Neuron (in vitro differentiated cells): ENCODE measurements at regions not wholly inside any gene's neighbourhood (a gene's known extent, or its start where the extent isn't known, plus 50 kb on each side); places are given as distances from the start of the nearest gene placed in this dataset.
"Not testable (repeated sequence)": the region's sequence is repeated elsewhere in the genome, so short reads cannot be mapped to it uniquely, and the experiment has no call there.

Source experiments
- H2AFZ ChIP-seq: one replicate; pipeline ENCODE4 v1.6.1; 2013; ENCODE audit warnings: low read depth, mild to moderate bottlenecking, inconsistent platforms, low read length, moderate library complexity
- H3K27me3 ChIP-seq: one replicate; pipeline ENCODE4 v1.6.1; 2013; ENCODE audit warnings: low read length; ENCODE audit not compliant: insufficient read depth
- H3K36me3 ChIP-seq: one replicate; pipeline ENCODE4 v1.6.1; 2013; ENCODE audit warnings: low read length; ENCODE audit not compliant: insufficient read depth
- H3K4me1 ChIP-seq: one replicate; pipeline ENCODE4 v1.6.1; 2013; ENCODE audit warnings: low read length; ENCODE audit not compliant: insufficient read depth
- H3K4me3 ChIP-seq: 2 replicates; pipeline ENCODE4 v1.5.1; 2013; ENCODE audit warnings: mild to moderate bottlenecking, low read length, moderate library complexity
- H3K9me3 ChIP-seq: one replicate; pipeline ENCODE4 v1.6.1; 2013; ENCODE audit warnings: low read length

- no peaks in the 10 kb centered on the region for H3K36me3 ChIP-seq
Measured at GRCh38 chr1:230569201-230569600, 73.1 kb upstream of the COG2 start.

DNA sequence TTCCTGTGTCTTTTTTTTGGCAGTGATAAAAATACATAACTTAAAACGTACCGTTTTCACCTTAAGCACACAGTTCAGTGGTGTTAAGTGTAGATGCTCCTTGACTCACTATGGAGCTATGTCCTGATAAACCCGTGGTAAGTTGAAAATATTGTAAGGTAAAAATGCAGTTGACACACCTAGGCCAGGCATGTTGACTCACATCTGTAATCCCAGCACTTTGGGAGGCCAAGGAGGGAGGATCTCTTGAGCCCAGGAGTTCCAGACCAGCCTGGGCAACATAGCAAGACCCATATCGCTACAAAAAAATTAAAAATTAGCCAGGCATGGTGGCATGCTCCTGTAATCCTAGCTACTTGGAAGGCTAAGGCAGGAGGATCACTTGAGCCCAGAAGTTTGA, 73.6 kb upstream of the COG2 start:
- Histone ChIP-seq H3K27me3 (no peaks in the 10 kb centered on the region), H2AFZ (no peak overlapping the region), H3K4me1 (peaks cover 10% of the 10 kb centered on the region), H3K4me3 (no peak overlapping the region), H3K36me3 (no peaks in the 10 kb centered on the region), H3K9me3 (no peaks in the 10 kb centered on the region)

More at GRCh38 chr1:230569201-230569600, 73.1 kb upstream of the COG2 start:
- no peaks in the 10 kb centered on the region for H3K9me3 ChIP-seq
- no peak overlapping the region for H2AFZ ChIP-seq
- peaks cover 5% of the 10 kb centered on the region for H3K4me1 ChIP-seq
- H3K4me3 ChIP-seq, result no peak overlapping the region
- H3K27me3 ChIP-seq, result no peaks in the 10 kb centered on the region

- no peak overlapping the region for H3K4me3 ChIP-seq
- no peaks in the 10 kb centered on the region for H3K9me3 ChIP-seq
- H3K27me3 ChIP-seq, result no peaks in the 10 kb centered on the region
- no peaks in the 10 kb centered on the region for H3K36me3 ChIP-seq
- no peak overlapping the region for H2AFZ ChIP-seq
- peaks cover 16% of the 10 kb centered on the region for H3K4me1 ChIP-seq
Measured at GRCh38 chr1:230568008-230568407, 74.3 kb upstream of the COG2 start.

DNA sequence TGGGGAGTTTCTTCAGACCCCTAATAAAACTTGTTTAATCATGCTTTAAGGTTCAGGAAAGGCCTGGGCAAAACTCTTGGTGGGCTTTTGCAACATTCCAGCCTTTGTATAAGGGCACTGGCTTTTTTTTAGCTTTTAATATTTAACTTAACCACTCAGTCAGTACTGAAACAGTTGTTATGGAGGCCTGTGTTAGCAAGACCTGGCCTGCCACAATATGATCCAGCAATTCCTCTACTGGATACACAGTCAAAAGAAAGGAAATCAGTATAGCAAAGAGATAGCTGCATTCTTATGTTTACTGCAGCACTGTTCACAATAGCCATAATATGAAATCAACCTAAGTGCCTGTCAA, 75.1 kb upstream of the COG2 start:
- Histone ChIP-seq H3K4me1 (peaks cover 12% of the 10 kb centered on the region), H3K27me3 (peaks cover 4% of the 10 kb centered on the region), H3K9me3 (no peaks in the 10 kb centered on the region), H3K36me3 (no peaks in the 10 kb centered on the region), H2AFZ (no peak overlapping the region), H3K4me3 (no peak overlapping the region)

DNA sequence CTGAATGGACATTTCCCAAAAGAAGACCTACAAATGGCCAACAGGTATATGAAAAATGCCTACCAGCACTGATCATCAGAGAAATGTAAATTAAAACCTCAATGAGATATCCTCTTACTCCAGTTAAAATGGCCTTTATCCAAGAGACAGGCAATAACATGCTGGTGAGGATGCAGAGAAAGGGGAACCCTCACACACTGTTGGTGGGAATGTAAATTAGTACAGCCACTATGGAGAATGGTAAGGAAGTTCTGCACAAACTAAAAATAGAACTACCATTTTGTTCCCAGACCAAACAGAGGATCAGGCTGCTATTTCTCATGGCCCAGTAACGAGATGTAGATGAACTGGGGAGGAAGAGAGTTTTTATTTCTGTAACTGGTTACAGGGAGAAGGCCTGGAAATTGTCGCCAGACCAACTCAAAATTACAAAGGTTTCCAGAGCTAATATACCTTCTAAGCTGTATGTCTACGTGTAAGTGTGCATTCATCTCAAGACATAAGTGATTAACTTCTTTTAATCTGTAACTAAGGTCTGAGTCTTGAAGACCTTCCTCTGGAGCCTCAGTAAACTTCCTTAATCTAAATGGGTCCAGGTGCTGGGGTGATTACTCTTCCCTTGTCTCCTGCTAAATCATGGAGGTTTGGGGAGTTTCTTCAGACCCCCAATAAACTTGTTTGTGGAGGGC, 75.6 kb upstream of the COG2 start:
- not testable (repeated sequence) for H3K9me3 ChIP-seq, H2AFZ ChIP-seq, H3K4me3 ChIP-seq, H3K36me3 ChIP-seq, H3K27me3 ChIP-seq
- H3K4me1 ChIP-seq, result peaks cover 12% of the 10 kb centered on the region

DNA sequence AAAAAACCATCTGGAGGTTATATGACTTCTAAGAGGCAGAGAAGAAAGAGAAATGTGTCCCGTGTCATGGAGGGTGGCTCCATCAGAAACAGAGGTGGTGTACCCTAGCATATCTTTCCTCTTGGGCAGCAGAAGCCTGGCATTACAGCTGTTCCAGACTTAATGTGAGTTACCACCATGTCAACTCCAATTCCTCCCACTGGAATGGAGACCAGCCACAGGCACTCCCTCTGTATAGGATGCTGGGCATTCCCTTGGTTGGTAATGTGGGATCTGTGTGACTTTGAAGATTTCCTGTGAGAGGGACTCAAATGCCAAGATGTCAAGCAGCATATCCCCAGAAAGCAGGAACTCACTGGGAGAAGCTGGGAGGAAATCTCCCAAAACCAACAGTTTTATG, 77.1 kb upstream of the COG2 start:
- Histone ChIP-seq H3K4me1 (peaks cover 12% of the 10 kb centered on the region), H3K27me3 (peaks cover 8% of the 10 kb centered on the region), H3K9me3 (no peaks in the 10 kb centered on the region), H3K36me3 (no peaks in the 10 kb centered on the region), H2AFZ (no peak overlapping the region), H3K4me3 (no peak overlapping the region)

DNA sequence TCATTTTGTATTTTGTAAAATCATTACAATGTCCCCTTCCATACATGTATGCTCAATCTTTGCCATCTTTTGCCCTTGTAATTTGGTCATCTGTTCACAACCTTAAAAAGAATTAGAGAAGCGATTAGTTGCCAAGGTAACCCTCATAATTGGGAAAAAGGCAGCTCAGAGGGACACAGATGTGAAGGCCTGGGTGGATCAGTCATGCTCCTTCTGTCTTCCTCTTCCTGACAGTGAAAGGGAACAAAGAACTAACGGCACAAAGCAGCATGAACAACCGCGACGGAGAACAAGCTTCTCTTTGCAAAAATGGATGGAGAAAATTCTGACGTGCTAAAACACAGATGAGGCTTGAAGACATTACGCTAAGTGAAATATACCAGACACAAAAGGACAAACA, 78.7 kb upstream of the COG2 start:
- Histone ChIP-seq H3K27me3 (peaks cover 8% of the 10 kb centered on the region), H3K4me1 (peaks cover 12% of the 10 kb centered on the region), H3K9me3 (no peaks in the 10 kb centered on the region), H3K36me3 (no peaks in the 10 kb centered on the region), H3K4me3 (no peak overlapping the region), H2AFZ (peak overlapping the region; percentile 42)

DNA sequence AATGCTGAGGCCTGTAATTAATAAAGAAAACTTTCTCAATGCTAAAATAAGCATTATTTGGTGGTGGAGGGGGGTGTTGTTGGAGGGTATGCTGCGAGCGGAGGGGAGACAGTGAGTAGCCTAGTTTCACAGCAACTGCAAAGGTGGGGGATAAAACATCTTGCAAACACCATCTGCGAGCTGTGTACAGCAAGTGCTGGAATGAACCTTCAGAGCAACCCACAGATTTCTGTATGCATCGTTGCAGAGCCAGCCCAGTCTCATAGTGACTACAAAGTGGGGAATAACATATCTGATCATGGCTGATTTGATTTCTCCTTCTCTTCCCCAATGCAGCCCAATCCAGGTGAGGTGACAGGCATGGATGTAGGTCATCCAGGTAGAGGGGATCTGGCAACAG, 80.7 kb upstream of the COG2 start:
- no peak overlapping the region for H3K4me3 ChIP-seq
- peaks cover 8% of the 10 kb centered on the region for H3K27me3 ChIP-seq
- no peak overlapping the region for H2AFZ ChIP-seq
- no peaks in the 10 kb centered on the region for H3K9me3 ChIP-seq
- peaks cover 12% of the 10 kb centered on the region for H3K4me1 ChIP-seq
- H3K36me3 ChIP-seq, result no peaks in the 10 kb centered on the region

DNA sequence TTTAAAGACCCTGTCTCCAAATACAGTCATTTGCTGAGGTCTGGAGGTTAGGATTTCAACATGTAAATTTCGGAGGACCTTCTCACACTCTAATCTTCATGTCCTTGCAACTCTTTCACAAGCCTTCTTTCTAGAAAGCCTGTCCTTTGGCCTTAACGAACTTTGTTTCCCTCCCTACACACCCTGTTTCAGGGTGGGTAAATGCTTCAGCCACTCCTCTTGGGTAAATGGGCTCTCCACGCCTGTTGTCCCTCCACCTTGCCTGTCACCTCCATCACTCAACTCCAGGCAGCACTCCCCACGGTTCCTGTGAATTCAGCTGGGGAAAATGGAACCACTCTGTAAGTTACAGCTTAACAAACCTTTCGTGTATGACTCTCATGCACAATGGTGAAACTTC, 84.0 kb upstream of the COG2 start:
- no peak overlapping the region for H2AFZ ChIP-seq
- H3K9me3 ChIP-seq, result no peaks in the 10 kb centered on the region
- H3K27me3 ChIP-seq, result peaks cover 8% of the 10 kb centered on the region
- peaks cover 10% of the 10 kb centered on the region for H3K4me1 ChIP-seq
- H3K36me3 ChIP-seq, result no peaks in the 10 kb centered on the region
- no peak overlapping the region for H3K4me3 ChIP-seq

DNA sequence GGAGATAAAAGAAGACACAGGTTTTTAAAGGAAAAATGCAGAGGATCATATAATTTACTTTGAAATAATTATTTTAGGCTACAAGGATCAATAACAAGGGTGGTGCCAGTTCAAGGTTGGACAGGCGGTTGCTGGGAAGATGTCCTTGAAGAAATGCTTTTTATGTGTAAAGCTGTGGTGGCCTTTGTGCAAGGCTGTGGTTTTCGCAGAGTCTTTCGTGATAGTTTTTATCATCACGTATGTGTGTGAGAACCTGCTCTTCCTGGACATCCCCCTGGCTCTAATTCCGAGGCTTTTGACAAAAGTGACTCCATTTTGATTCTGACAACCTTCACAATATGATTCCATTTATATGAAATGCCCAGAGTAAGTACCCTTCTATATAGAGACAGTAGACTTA, 85.8 kb upstream of the COG2 start:
- H3K27me3 ChIP-seq, result no peaks in the 10 kb centered on the region
- H2AFZ ChIP-seq, result no peak overlapping the region
- no peak overlapping the region for H3K4me3 ChIP-seq
- H3K4me1 ChIP-seq, result peaks cover 8% of the 10 kb centered on the region
- no peaks in the 10 kb centered on the region for H3K36me3 ChIP-seq
- no peaks in the 10 kb centered on the region for H3K9me3 ChIP-seq

DNA sequence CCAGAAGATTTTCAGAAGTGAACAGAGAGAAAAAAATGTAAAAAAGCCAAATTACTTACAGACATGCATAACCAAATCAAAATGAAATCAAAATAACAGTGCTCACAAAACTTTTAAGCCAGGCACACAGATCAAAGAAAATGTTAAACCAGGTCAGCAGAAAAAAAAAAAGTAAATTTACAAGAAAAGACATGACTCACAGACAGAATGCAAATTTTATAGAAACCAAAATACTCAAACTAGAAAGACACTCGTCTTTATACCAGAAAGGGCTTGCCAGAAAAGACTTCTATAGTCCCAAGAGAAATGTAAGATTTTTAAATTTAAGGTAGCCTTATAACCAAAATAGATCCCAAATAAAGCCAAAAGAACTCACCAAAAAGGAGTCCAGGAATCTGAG, 86.5 kb upstream of the COG2 start:
- Histone ChIP-seq H3K27me3 (no peaks in the 10 kb centered on the region), H3K9me3 (no peaks in the 10 kb centered on the region), H2AFZ (no peak overlapping the region), H3K36me3 (no peaks in the 10 kb centered on the region), H3K4me1 (peaks cover 8% of the 10 kb centered on the region), H3K4me3 (no peak overlapping the region)

- Histone ChIP-seq H3K27me3 (peaks cover 3% of the 10 kb centered on the region), H3K36me3 (no peaks in the 10 kb centered on the region), H3K9me3 (no peaks in the 10 kb centered on the region), H3K4me3 (no peak overlapping the region), H3K4me1 (peaks cover 8% of the 10 kb centered on the region), H2AFZ (no peak overlapping the region)
Measured at GRCh38 chr1:230552880-230553279, 89.4 kb upstream of the COG2 start.

DNA sequence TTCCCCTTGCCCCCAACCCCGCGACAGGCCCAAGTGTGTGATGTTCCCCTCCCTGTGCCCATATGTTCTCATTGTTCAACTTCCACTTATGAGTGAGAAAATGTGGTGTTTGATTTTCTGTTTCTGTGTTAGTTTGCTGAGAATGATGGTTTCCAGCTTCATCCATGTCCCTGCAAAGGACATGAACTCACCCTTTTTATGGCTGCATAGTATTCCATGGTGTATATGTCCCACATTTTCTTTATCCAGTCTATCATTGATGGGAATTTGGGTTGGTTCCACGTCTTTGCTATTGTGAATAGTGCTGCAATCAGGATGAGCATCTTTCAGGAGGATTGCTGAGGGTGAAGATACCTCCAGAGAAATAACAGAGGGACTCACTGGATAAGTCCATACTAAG, 91.3 kb upstream of the COG2 start:
- H3K4me3 ChIP-seq, H3K4me1 ChIP-seq: not testable (repeated sequence)

GRCh38 chr1:230550428-230550827, 91.9 kb upstream of the COG2 start:
- Histone ChIP-seq H3K27me3 (peaks cover 3% of the 10 kb centered on the region), H3K9me3 (no peaks in the 10 kb centered on the region), H3K36me3 (no peaks in the 10 kb centered on the region), H3K4me1 (peaks cover under 1% of the 10 kb centered on the region), H3K4me3 (no peak overlapping the region), H2AFZ (no peak overlapping the region)

More for the DNA sequence above, 91.3 kb upstream of the COG2 start:
- not testable (repeated sequence) for H3K36me3 ChIP-seq, H2AFZ ChIP-seq, H3K27me3 ChIP-seq, H3K9me3 ChIP-seq
